Activated CD4-positive, alpha-beta memory T cell treated with anti-CD3 and anti-CD28 coated beads, Interleukin-2, amount 10 ng/mL, durations not matched to agents 7 days and 5 days (primary cell): ENCODE measurements at regions not wholly inside any gene's neighbourhood (a gene's known extent, or its start where the extent isn't known, plus 50 kb on each side); places are given as distances from the start of the nearest gene placed in this dataset.
"Not testable (repeated sequence)": the region's sequence is repeated elsewhere in the genome, so short reads cannot be mapped to it uniquely, and the experiment has no call there.

ENCODE experiments used
- CTCF ChIA-PET: fragments of 350-600 bp; sonication (Branson Sonifier 250); formaldehyde crosslinking; loops from one replicate; lab custom pipeline; 2021; ENCODE audit warnings: antibody characterized with exemption, inconsistent platforms; lab: Charles Lee
- POLR2A ChIA-PET: fragments of 350-600 bp; sonication (Branson Sonifier 250); formaldehyde crosslinking; loops from one replicate; lab custom pipeline; 2021; ENCODE audit warnings: antibody characterized with exemption; lab: Charles Lee
- DNase-seq: peaks from one replicate; pipeline ENCODE4 v3.0.0-alpha.2; 2020
- H3K27ac Mint-ChIP-seq: one replicate; pipeline ENCODE4 v1.8.0; 2021; ENCODE audit warnings: mild to moderate bottlenecking, mixed read lengths
- H3K27me3 Mint-ChIP-seq: one replicate; pipeline ENCODE4 v1.8.0; 2021; ENCODE audit warnings: mixed read lengths
- H3K36me3 Mint-ChIP-seq: one replicate; pipeline ENCODE4 v1.8.0; 2021; ENCODE audit warnings: low read depth, mixed read lengths
- H3K4me1 Mint-ChIP-seq: one replicate; pipeline ENCODE4 v1.8.0; 2021; ENCODE audit warnings: mixed read lengths
- H3K4me3 Mint-ChIP-seq: one replicate; pipeline ENCODE4 v1.8.0; 2021; ENCODE audit warnings: mild to moderate bottlenecking, mixed read lengths
- H3K9me3 Mint-ChIP-seq: one replicate; pipeline ENCODE4 v1.8.0; 2021; ENCODE audit warnings: mixed read lengths

GRCh38 chr3:74165211-74165610, 449.2 kb downstream of the CNTN3 start:
- no peak for DNase-seq
- Mint-ChIP-seq H3K4me1 (no peaks in the 10 kb centered on the region), H3K27ac (no peak overlapping the region), H3K9me3 (peaks cover 6% of the 10 kb centered on the region), H3K27me3 (no peaks in the 10 kb centered on the region), H3K4me3 (no peak overlapping the region), H3K36me3 (no peaks in the 10 kb centered on the region)
- ChIA-PET POLR2A (no interaction called here), CTCF (no interaction called here)

- H3K27me3 Mint-ChIP-seq, result no peaks in the 10 kb centered on the region
- POLR2A ChIA-PET, result no interaction called here
- DNase-seq, result no peak
- H3K36me3 Mint-ChIP-seq, result no peaks in the 10 kb centered on the region
- H3K27ac Mint-ChIP-seq, result no peak overlapping the region
- H3K9me3 Mint-ChIP-seq, result peaks cover 2% of the 10 kb centered on the region
- CTCF ChIA-PET, result no interaction called here
- H3K4me1 Mint-ChIP-seq, result no peaks in the 10 kb centered on the region
- H3K4me3 Mint-ChIP-seq, result no peak overlapping the region
Measured at GRCh38 chr3:74149466-74149865, 465.0 kb downstream of the CNTN3 start.

GRCh38 chr3:74145277-74145676, 469.2 kb downstream of the CNTN3 start:
- DNase-seq, result no peak
- Mint-ChIP-seq H3K27me3 (no peaks in the 10 kb centered on the region), H3K9me3 (no peaks in the 10 kb centered on the region), H3K36me3 (no peaks in the 10 kb centered on the region), H3K4me3 (no peak overlapping the region), H3K4me1 (no peaks in the 10 kb centered on the region), H3K27ac (no peak overlapping the region)
- CTCF ChIA-PET, result no interaction called here
- POLR2A ChIA-PET, result no interaction called here

GRCh38 chr3:74139648-74140047, 474.8 kb downstream of the CNTN3 start:
- H3K36me3 Mint-ChIP-seq, result no peaks in the 10 kb centered on the region
- H3K9me3 Mint-ChIP-seq, result peaks cover 3% of the 10 kb centered on the region
- H3K4me3 Mint-ChIP-seq, result no peak overlapping the region
- no peaks in the 10 kb centered on the region for H3K4me1 Mint-ChIP-seq
- no peak overlapping the region for H3K27ac Mint-ChIP-seq
- ChIA-PET CTCF (no interaction called here), POLR2A (no interaction called here)
- no peak for DNase-seq
- H3K27me3 Mint-ChIP-seq, result no peaks in the 10 kb centered on the region

- ChIA-PET POLR2A (no interaction called here), CTCF (no interaction called here)
- no peaks in the 10 kb centered on the region for H3K27me3 Mint-ChIP-seq
- no peak for DNase-seq
- H3K27ac Mint-ChIP-seq, result no peak overlapping the region
- no peaks in the 10 kb centered on the region for H3K4me1 Mint-ChIP-seq
- H3K36me3 Mint-ChIP-seq, result no peaks in the 10 kb centered on the region
- H3K4me3 Mint-ChIP-seq, result no peak overlapping the region
- H3K9me3 Mint-ChIP-seq, result peaks cover 14% of the 10 kb centered on the region
Measured at GRCh38 chr3:74137790-74138189, 476.7 kb downstream of the CNTN3 start.

- peaks cover 19% of the 10 kb centered on the region for H3K9me3 Mint-ChIP-seq
Measured at GRCh38 chr3:74135808-74136207, 478.7 kb downstream of the CNTN3 start.

GRCh38 chr3:74134831-74135230, 479.6 kb downstream of the CNTN3 start:
- H3K9me3 Mint-ChIP-seq, result peaks cover 21% of the 10 kb centered on the region
- H3K27ac Mint-ChIP-seq, result no peak overlapping the region
- ChIA-PET CTCF (no interaction called here), POLR2A (no interaction called here)
- H3K4me3 Mint-ChIP-seq, result no peak overlapping the region
- no peaks in the 10 kb centered on the region for H3K4me1 Mint-ChIP-seq
- H3K36me3 Mint-ChIP-seq, result no peaks in the 10 kb centered on the region
- DNase-seq, result no peak
- no peaks in the 10 kb centered on the region for H3K27me3 Mint-ChIP-seq

More at GRCh38 chr3:74135808-74136207, 478.7 kb downstream of the CNTN3 start:
- Mint-ChIP-seq H3K4me1 (no peaks in the 10 kb centered on the region), H3K27ac (no peak overlapping the region), H3K36me3 (no peaks in the 10 kb centered on the region), H3K27me3 (no peaks in the 10 kb centered on the region), H3K4me3 (no peak overlapping the region)
- no peak for DNase-seq
- ChIA-PET POLR2A (no interaction called here), CTCF (no interaction called here)

- peaks cover 20% of the 10 kb centered on the region for H3K9me3 Mint-ChIP-seq
- H3K4me3 Mint-ChIP-seq, H3K27ac Mint-ChIP-seq, DNase-seq, CTCF ChIA-PET, H3K4me1 Mint-ChIP-seq, H3K27me3 Mint-ChIP-seq, H3K36me3 Mint-ChIP-seq, POLR2A ChIA-PET: not testable (repeated sequence)
Measured at GRCh38 chr3:74131546-74132328, 482.7 kb downstream of the CNTN3 start.

GRCh38 chr3:74129611-74130010, 484.8 kb downstream of the CNTN3 start:
- H3K27me3 Mint-ChIP-seq, result no peaks in the 10 kb centered on the region
- no peak overlapping the region for H3K27ac Mint-ChIP-seq
- H3K4me3 Mint-ChIP-seq, result no peak overlapping the region
- ChIA-PET CTCF (no interaction called here), POLR2A (no interaction called here)
- no peaks in the 10 kb centered on the region for H3K36me3 Mint-ChIP-seq
- H3K9me3 Mint-ChIP-seq, result peaks cover 20% of the 10 kb centered on the region
- DNase-seq, result no peak
- H3K4me1 Mint-ChIP-seq, result no peaks in the 10 kb centered on the region

- no peak overlapping the region for H3K27ac Mint-ChIP-seq
- H3K36me3 Mint-ChIP-seq, result no peaks in the 10 kb centered on the region
- H3K4me1 Mint-ChIP-seq, result no peaks in the 10 kb centered on the region
- POLR2A ChIA-PET, result no interaction called here
- CTCF ChIA-PET, result no interaction called here
- H3K4me3 Mint-ChIP-seq, result no peak overlapping the region
- no peaks in the 10 kb centered on the region for H3K27me3 Mint-ChIP-seq
- DNase-seq, result no peak
- peaks cover 18% of the 10 kb centered on the region for H3K9me3 Mint-ChIP-seq
Measured at GRCh38 chr3:74129056-74129455, 485.4 kb downstream of the CNTN3 start.

GRCh38 chr3:74127256-74127655, 487.2 kb downstream of the CNTN3 start:
- H3K9me3 Mint-ChIP-seq, result peaks cover 8% of the 10 kb centered on the region
- no peaks in the 10 kb centered on the region for H3K27me3 Mint-ChIP-seq
- POLR2A ChIA-PET, result no interaction called here
- no peak overlapping the region for H3K27ac Mint-ChIP-seq
- DNase-seq, result no peak
- CTCF ChIA-PET, result no interaction called here
- H3K4me1 Mint-ChIP-seq, result no peaks in the 10 kb centered on the region
- no peak overlapping the region for H3K4me3 Mint-ChIP-seq
- H3K36me3 Mint-ChIP-seq, result no peaks in the 10 kb centered on the region

GRCh38 chr3:74124782-74125181, 489.7 kb downstream of the CNTN3 start:
- no peak overlapping the region for H3K27ac Mint-ChIP-seq
- POLR2A ChIA-PET, result no interaction called here
- peaks cover 11% of the 10 kb centered on the region for H3K9me3 Mint-ChIP-seq
- H3K4me3 Mint-ChIP-seq, result no peak overlapping the region
- no peaks in the 10 kb centered on the region for H3K27me3 Mint-ChIP-seq
- CTCF ChIA-PET, result no interaction called here
- H3K36me3 Mint-ChIP-seq, result no peaks in the 10 kb centered on the region
- no peaks in the 10 kb centered on the region for H3K4me1 Mint-ChIP-seq
- DNase-seq, result no peak

GRCh38 chr3:74122281-74122680, 492.2 kb downstream of the CNTN3 start:
- Mint-ChIP-seq H3K4me3 (no peak overlapping the region), H3K27me3 (no peaks in the 10 kb centered on the region), H3K27ac (no peak overlapping the region), H3K36me3 (no peaks in the 10 kb centered on the region), H3K9me3 (peaks cover 13% of the 10 kb centered on the region), H3K4me1 (no peaks in the 10 kb centered on the region)
- ChIA-PET POLR2A (no interaction called here), CTCF (interaction anchor here (1.0 kb wide), 1 partner anchor 10 kb away, joined by 3 read pairs; no protein-coding TSS in a partner anchor)
- DNase-seq, result no peak

GRCh38 chr3:74121761-74122160, 492.7 kb downstream of the CNTN3 start:
- no peak overlapping the region for H3K4me3 Mint-ChIP-seq
- no peaks in the 10 kb centered on the region for H3K36me3 Mint-ChIP-seq
- no peak for DNase-seq
- ChIA-PET CTCF (interaction anchor here (1.0 kb wide), 1 partner anchor 9 kb away, joined by 3 read pairs; no protein-coding TSS in a partner anchor), POLR2A (no interaction called here)
- no peaks in the 10 kb centered on the region for H3K4me1 Mint-ChIP-seq
- H3K27ac Mint-ChIP-seq, result no peak overlapping the region
- H3K27me3 Mint-ChIP-seq, result no peaks in the 10 kb centered on the region
- peaks cover 17% of the 10 kb centered on the region for H3K9me3 Mint-ChIP-seq
